ENCODE measurements at regions not wholly inside any gene's neighbourhood (a gene's known extent, or its start where the extent isn't known, plus 50 kb on each side); places are given as distances from the start of the nearest gene placed in this dataset.

DNA sequence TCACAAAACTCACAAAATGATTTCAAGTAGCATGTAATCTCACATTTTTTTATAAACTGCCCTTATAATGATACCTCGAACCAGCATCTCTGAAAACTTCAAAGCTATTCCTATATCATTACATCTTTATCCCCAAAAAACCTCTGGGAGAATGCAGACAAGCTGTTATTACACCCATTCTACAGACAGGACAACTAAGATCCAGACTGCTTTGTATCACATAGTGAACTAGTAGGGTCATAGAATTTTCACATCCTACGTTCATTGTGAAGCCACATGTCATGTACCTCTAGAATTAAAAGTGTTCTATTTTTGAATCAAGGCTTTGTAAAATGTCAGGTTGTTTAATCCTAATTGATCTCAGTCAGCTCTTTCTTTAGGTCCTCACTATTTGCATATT is 98.7 kb upstream of the RAP2B start:
- Histone ChIP-seq H3K4me2 (ENCODE audit: insufficient read depth, low read length) (no peak overlapping the region), H3K4me3 (replicated peaks in 1 of 3; ENCODE audit: insufficient read depth in 1 of 3, low read depth in 1 of 3, low read length in 3 of 3) (no peak overlapping the region), H3K9me3 (replicated peaks; ENCODE audit: control insufficient read depth, insufficient read depth, low read length) (no peaks in the 10 kb centered on the region), H2AFZ (ENCODE audit: low read depth, low read length) (no peak overlapping the region), H3K27ac (ENCODE audit: insufficient read depth, low read depth, low read length) (no peak overlapping the region), H4K20me1 (replicated peaks; ENCODE audit: control insufficient read depth, extremely low read depth, insufficient read depth, low read length) (no peaks in the 10 kb centered on the region), H3K9ac (replicated peaks; ENCODE audit: extremely low read depth, insufficient read depth, low read length) (no peak overlapping the region), H3K27me3 (ENCODE audit: control insufficient read depth in 2 of 2, insufficient read depth in 2 of 2, low read length in 2 of 2) (no peaks in the 10 kb centered on the region), H3K4me1 (ENCODE audit: control insufficient read depth, extremely low read depth, insufficient read depth, low read length) (peaks cover 2% of the 10 kb centered on the region), H3K79me2 (ENCODE audit: control insufficient read depth, insufficient read depth, low read length) (no peaks in the 10 kb centered on the region), H3K9me1 (replicated peaks; ENCODE audit: control insufficient read depth, extremely low read depth, insufficient read depth, low read length) (no peaks in the 10 kb centered on the region), H3K36me3 (ENCODE audit: control insufficient read depth in 2 of 2, extremely low read depth in 1 of 2, insufficient read depth in 2 of 2, low read length in 2 of 2) (no peaks in the 10 kb centered on the region)
- POLR2A ChIA-PET, result no interaction called here
- CTCF ChIA-PET, result no interaction called here
- no peak for TF ChIP-seq MYC (IDR thresholded peaks at IDR 0.05; ENCODE audit: low read depth, low read length)
- TF ChIP-seq POLR2A (IDR thresholded peaks at IDR 0.05; ENCODE audit: low read depth, low read length), result no peak
- no peak for TF ChIP-seq GATA2 (IDR thresholded peaks at IDR 0.05; ENCODE audit: insufficient read depth, insufficient read length, low read depth, low read length)
- no peak for TF ChIP-seq JUN (IDR thresholded peaks at IDR 0.05; ENCODE audit: borderline replicate concordance, insufficient read depth, insufficient read length, low read depth)
- no peak for TF ChIP-seq FOS (IDR thresholded peaks at IDR 0.05; ENCODE audit: borderline replicate concordance, insufficient read depth, low read length)
- no peak for TF ChIP-seq POLR2AphosphoS5 (IDR thresholded peaks at IDR 0.05; ENCODE audit: insufficient read depth, low read depth, low read length)
- TF ChIP-seq, protein P1, sequence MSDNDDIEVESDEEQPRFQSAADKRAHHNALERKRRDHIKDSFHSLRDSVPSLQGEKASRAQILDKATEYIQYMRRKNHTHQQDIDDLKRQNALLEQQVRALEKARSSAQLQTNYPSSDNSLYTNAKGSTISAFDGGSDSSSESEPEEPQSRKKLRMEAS (IDR thresholded peaks at IDR 0.05; ENCODE audit: insufficient read depth, insufficient read length), result no peak
- no peak for TF ChIP-seq EZH2 (IDR thresholded peaks at IDR 0.05; ENCODE audit: borderline replicate concordance, low read depth, low read length, severe bottlenecking)
- TF ChIP-seq, protein P2, sequence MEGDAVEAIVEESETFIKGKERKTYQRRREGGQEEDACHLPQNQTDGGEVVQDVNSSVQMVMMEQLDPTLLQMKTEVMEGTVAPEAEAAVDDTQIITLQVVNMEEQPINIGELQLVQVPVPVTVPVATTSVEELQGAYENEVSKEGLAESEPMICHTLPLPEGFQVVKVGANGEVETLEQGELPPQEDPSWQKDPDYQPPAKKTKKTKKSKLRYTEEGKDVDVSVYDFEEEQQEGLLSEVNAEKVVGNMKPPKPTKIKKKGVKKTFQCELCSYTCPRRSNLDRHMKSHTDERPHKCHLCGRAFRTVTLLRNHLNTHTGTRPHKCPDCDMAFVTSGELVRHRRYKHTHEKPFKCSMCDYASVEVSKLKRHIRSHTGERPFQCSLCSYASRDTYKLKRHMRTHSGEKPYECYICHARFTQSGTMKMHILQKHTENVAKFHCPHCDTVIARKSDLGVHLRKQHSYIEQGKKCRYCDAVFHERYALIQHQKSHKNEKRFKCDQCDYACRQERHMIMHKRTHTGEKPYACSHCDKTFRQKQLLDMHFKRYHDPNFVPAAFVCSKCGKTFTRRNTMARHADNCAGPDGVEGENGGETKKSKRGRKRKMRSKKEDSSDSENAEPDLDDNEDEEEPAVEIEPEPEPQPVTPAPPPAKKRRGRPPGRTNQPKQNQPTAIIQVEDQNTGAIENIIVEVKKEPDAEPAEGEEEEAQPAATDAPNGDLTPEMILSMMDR (IDR thresholded peaks at IDR 0.05; ENCODE audit: extremely low read depth in 1 of 2, insufficient read depth in 1 of 2, low read depth in 1 of 2, low read length in 2 of 2), result no peak
- intact Hi-C loops (cut with micrococcal nuclease) (no loop called here), dilution Hi-C loops (cut with MboI; ENCODE audit: extremely low pct_ligation_motif_present, low sequenced_read_pairs) (no loop called here)
- no peak for DNase-seq (ENCODE audit: low read depth, low spot score)
- no peak for FAIRE-seq
- no TSS peak for BruUV-seq (replicated peaks)
